Body of pancreas (tissue), 4 donors: ENCODE measurements at regions not wholly inside any gene's neighbourhood (a gene's known extent, or its start where the extent isn't known, plus 50 kb on each side); places are given as distances from the start of the nearest gene placed in this dataset.

ENCODE experiments used
- POLR2A ChIP-seq, 3 donors: fragments of 450-650 bp; IDR thresholded peaks; one replicate each; pipeline ENCODE4 v1.6.1; 2016; ENCODE audit warnings: antibody characterized with exemption in 3 of 3, mild to moderate bottlenecking in 2 of 3
- TF ChIP-seq, protein P1 (sequence below), 7 experiments: fragments of 450-650 bp in 4 of 7; fragments of 200-600 bp in 3 of 7; sonication (generic) in 3 of 7; IDR thresholded peaks; one replicate each; pipeline ENCODE4 v1.5.1; 2016 to 2019; ENCODE audit warnings: antibody characterized with exemption in 7 of 7

DNA sequence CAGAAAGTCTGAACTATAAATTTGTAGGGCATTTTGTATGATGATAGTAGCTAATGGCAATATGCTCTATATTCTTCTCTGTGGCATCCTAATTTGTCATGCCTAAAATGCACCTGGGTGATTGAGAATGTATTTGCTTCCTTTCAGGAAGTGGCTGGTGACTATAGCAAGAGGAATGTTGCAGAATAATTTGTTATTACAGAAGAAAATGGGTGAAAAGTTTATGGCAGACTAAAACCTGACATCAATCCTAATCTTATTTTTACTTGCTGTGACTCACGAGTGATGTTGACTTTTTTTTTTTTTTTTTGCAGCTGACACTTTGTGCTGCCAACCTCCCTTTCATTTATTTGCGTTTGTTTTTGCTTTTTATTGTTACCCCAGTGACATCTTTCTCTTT is 141.1 kb downstream of the MSL3 start:
- TF ChIP-seq, protein P1, sequence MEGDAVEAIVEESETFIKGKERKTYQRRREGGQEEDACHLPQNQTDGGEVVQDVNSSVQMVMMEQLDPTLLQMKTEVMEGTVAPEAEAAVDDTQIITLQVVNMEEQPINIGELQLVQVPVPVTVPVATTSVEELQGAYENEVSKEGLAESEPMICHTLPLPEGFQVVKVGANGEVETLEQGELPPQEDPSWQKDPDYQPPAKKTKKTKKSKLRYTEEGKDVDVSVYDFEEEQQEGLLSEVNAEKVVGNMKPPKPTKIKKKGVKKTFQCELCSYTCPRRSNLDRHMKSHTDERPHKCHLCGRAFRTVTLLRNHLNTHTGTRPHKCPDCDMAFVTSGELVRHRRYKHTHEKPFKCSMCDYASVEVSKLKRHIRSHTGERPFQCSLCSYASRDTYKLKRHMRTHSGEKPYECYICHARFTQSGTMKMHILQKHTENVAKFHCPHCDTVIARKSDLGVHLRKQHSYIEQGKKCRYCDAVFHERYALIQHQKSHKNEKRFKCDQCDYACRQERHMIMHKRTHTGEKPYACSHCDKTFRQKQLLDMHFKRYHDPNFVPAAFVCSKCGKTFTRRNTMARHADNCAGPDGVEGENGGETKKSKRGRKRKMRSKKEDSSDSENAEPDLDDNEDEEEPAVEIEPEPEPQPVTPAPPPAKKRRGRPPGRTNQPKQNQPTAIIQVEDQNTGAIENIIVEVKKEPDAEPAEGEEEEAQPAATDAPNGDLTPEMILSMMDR (IDR thresholded peaks at IDR 0.05): no peak
- no peak for TF ChIP-seq POLR2A (IDR thresholded peaks at IDR 0.05)
